IMR-90 (cell line): ENCODE measurements at regions not wholly inside any gene's neighbourhood (a gene's known extent, or its start where the extent isn't known, plus 50 kb on each side); places are given as distances from the start of the nearest gene placed in this dataset.
A peak's percentile ranks its signal among the peaks of the same experiment; 100 is the strongest.

ENCODE experiments used
- ATAC-seq: fragments of 200-7000 bp; cut with Tn5 transposase; 2 replicates; pipeline ENCODE4 v1.9.1; 2020; ENCODE audit warnings: low read depth, mild to moderate bottlenecking, moderate library complexity
- BruUV-seq: library from RNA; stranded (reverse); fragments of 400-500 nt; replicated peaks from 2 replicates; lab custom pipeline; 2021; lab: Mats Ljungman, UMichigan
- CTCF ChIA-PET: fragments of 300-600 bp; formaldehyde crosslinking; extraction: SDS; loops from one replicate; lab custom pipeline; 2021; ENCODE audit warnings: antibody characterized with exemption; lab: Yijun Ruan, JAX
- POLR2A ChIA-PET: fragments of 300-600 bp; sonication (Branson Sonifier 250); formaldehyde crosslinking; loops from one replicate; lab custom pipeline; 2022; ENCODE audit warnings: antibody characterized with exemption; ENCODE audit not compliant: unreplicated experiment; lab: Charles Lee
- DNase-seq: peaks from one replicate; pipeline ENCODE4 v3.0.0; 2013
- H2AFZ ChIP-seq: replicated peaks from 2 replicates; pipeline ENCODE3; 2013; ENCODE audit warnings: low read length, mild to moderate bottlenecking; ENCODE audit not compliant: poor library complexity
- H2AK5ac ChIP-seq: 2 replicates; pipeline ENCODE4 v1.6.1; 2013; ENCODE audit warnings: low read depth, low read length, inconsistent platforms
- H2AK9ac ChIP-seq: replicated peaks from 2 replicates; pipeline ENCODE3; 2013; ENCODE audit warnings: mild to moderate bottlenecking, low read depth, low read length, moderate library complexity; ENCODE audit not compliant: poor library complexity
- H2BK120ac ChIP-seq: 2 replicates; pipeline ENCODE4 v1.6.1; 2013; ENCODE audit warnings: low read depth, low read length, inconsistent platforms
- H2BK15ac ChIP-seq: 3 replicates; pipeline ENCODE4 v1.6.1; 2013; ENCODE audit warnings: low read depth, low read length, inconsistent platforms
- H2BK20ac ChIP-seq: 2 replicates; pipeline ENCODE4 v1.6.1; 2013; ENCODE audit warnings: low read depth, mild to moderate bottlenecking, inconsistent platforms, low read length, moderate library complexity
- H2BK5ac ChIP-seq: 2 replicates; pipeline ENCODE4 v1.6.1; 2013; ENCODE audit warnings: mild to moderate bottlenecking, low read depth, low read length, inconsistent platforms; ENCODE audit not compliant: poor library complexity, severe bottlenecking
- H3K14ac ChIP-seq: replicated peaks from 2 replicates; pipeline ENCODE4 v1.6.1; 2013; ENCODE audit warnings: low read depth, low read length, inconsistent platforms
- H3K18ac ChIP-seq: 2 replicates; pipeline ENCODE4 v1.6.1; 2013; ENCODE audit warnings: low read depth, low read length, control low read depth
- H3K23ac ChIP-seq: 2 replicates; pipeline ENCODE4 v1.6.1; 2013; ENCODE audit warnings: low read depth, low read length, inconsistent platforms
- H3K27ac ChIP-seq: 2 replicates; pipeline ENCODE4 v1.5.1; 2013; ENCODE audit warnings: mild to moderate bottlenecking, control low read depth, low read length; ENCODE audit not compliant: insufficient read depth
- H3K27me3 ChIP-seq: 2 replicates; pipeline ENCODE4 v1.6.1; 2013; ENCODE audit warnings: low read length; ENCODE audit not compliant: control insufficient read depth, insufficient read depth
- H3K36me3 ChIP-seq: 2 replicates; pipeline ENCODE4 v1.6.1; 2013; ENCODE audit warnings: low read length, mixed read lengths; ENCODE audit not compliant: control insufficient read depth, insufficient read depth
- H3K4ac ChIP-seq: 2 replicates; pipeline ENCODE4 v1.6.1; 2013; ENCODE audit warnings: low read depth, low read length, inconsistent platforms
- H3K4me1 ChIP-seq: 2 replicates; pipeline ENCODE4 v1.6.1; 2013; ENCODE audit warnings: low read length, mixed read lengths; ENCODE audit not compliant: control insufficient read depth, insufficient read depth
- H3K4me2 ChIP-seq: 2 replicates; pipeline ENCODE4 v1.6.1; 2013; ENCODE audit warnings: low read depth, mild to moderate bottlenecking, control low read depth, low read length, moderate library complexity
- H3K4me3 ChIP-seq: 2 replicates; pipeline ENCODE4 v1.5.1; 2013; ENCODE audit warnings: low read depth, mild to moderate bottlenecking, control low read depth, low read length, moderate library complexity; ENCODE audit not compliant: insufficient read depth
- H3K56ac ChIP-seq: 2 replicates; pipeline ENCODE4 v1.6.1; 2013; ENCODE audit warnings: low read length, inconsistent platforms; ENCODE audit not compliant: insufficient read depth; ENCODE audit errors: extremely low read depth
- H3K79me1 ChIP-seq, 2 experiments: 2 replicates each; pipeline ENCODE4 v1.6.1; 2013; ENCODE audit warnings: low read length in 2 of 2, inconsistent platforms in 1 of 2, low read depth in 1 of 2
- H3K9ac ChIP-seq: 2 replicates; pipeline ENCODE4 v1.6.1; 2013; ENCODE audit warnings: low read depth, low read length, control low read depth
- H3K9me1 ChIP-seq: 2 replicates; pipeline ENCODE4 v1.6.1; 2013; ENCODE audit warnings: low read length, inconsistent platforms; ENCODE audit not compliant: insufficient read depth
- H3K9me3 ChIP-seq: 2 replicates; pipeline ENCODE4 v1.6.1; 2013; ENCODE audit warnings: low read length; ENCODE audit not compliant: control insufficient read depth, insufficient read depth
- H4K20me1 ChIP-seq: 2 replicates; pipeline ENCODE4 v1.6.1; 2013; ENCODE audit warnings: low read length, inconsistent platforms; ENCODE audit not compliant: insufficient read depth
- H4K5ac ChIP-seq: 2 replicates; pipeline ENCODE4 v1.6.1; 2013; ENCODE audit warnings: mild to moderate bottlenecking, low read depth, low read length, control low read depth
- H4K8ac ChIP-seq, 2 experiments: 2 replicates each; pipeline ENCODE4 v1.6.1; 2013; ENCODE audit warnings: low read depth in 2 of 2, low read length in 2 of 2, control low read depth in 1 of 2, inconsistent platforms in 1 of 2
- H4K91ac ChIP-seq: 2 replicates; pipeline ENCODE4 v1.6.1; 2013; ENCODE audit warnings: low read depth, low read length, inconsistent platforms; ENCODE audit not compliant: insufficient read depth
- BHLHE40 ChIP-seq: fragments of 150-350 bp; IDR thresholded peaks from 2 replicates; pipeline ENCODE4 v1.6.1; 2016; ENCODE audit warnings: mild to moderate bottlenecking, low read depth, low read length
- CEBPB ChIP-seq: IDR thresholded peaks from 2 replicates; pipeline ENCODE4 v1.6.1; 2012; ENCODE audit warnings: low read depth, low read length, improper control_type of control experiment
- CHD1 ChIP-seq: IDR thresholded peaks from 2 replicates; pipeline ENCODE4 v1.6.1; 2012; ENCODE audit warnings: low read depth, low read length, improper control_type of control experiment
- CTCF ChIP-seq: conservative IDR thresholded peaks from 2 replicates; pipeline ENCODE4 v1.5.1; 2012; ENCODE audit warnings: mild to moderate bottlenecking, low read depth, low read length, improper control_type of control experiment
- ELK1 ChIP-seq: fragments of 150-350 bp; IDR thresholded peaks from 2 replicates; pipeline ENCODE4 v1.6.1; 2016; ENCODE audit warnings: low read depth, mild to moderate bottlenecking, low read length, moderate library complexity, borderline replicate concordance
- FOS ChIP-seq: fragments of 150-350 bp; IDR thresholded peaks from 2 replicates; pipeline ENCODE4 v1.6.1; 2016; ENCODE audit warnings: low read depth, low read length
- MAFK ChIP-seq: IDR thresholded peaks from 2 replicates; pipeline ENCODE4 v1.6.1; 2012; ENCODE audit warnings: low read depth, low read length, improper control_type of control experiment
- MAZ ChIP-seq: IDR thresholded peaks from 2 replicates; pipeline ENCODE4 v1.6.1; 2012; ENCODE audit warnings: low read depth, mild to moderate bottlenecking, low read length, improper control_type of control experiment, moderate library complexity, borderline replicate concordance
- MXI1 ChIP-seq: IDR thresholded peaks from 2 replicates; pipeline ENCODE4 v1.6.1; 2012; ENCODE audit warnings: low read depth, mild to moderate bottlenecking, low read length, moderate library complexity, borderline replicate concordance
- NFE2L2 ChIP-seq: fragments of 150-350 bp; IDR thresholded peaks from 2 replicates; pipeline ENCODE4 v1.6.1; 2016; ENCODE audit warnings: low read depth, mild to moderate bottlenecking, low read length
- POLR2A ChIP-seq: IDR thresholded peaks from 2 replicates; pipeline ENCODE4 v1.6.1; 2012; ENCODE audit warnings: mild to moderate bottlenecking, low read depth, low read length
- RAD21 ChIP-seq: IDR thresholded peaks from 2 replicates; pipeline ENCODE4 v1.6.1; 2012; ENCODE audit warnings: low read length, improper control_type of control experiment
- RCOR1 ChIP-seq: IDR thresholded peaks from 2 replicates; pipeline ENCODE4 v1.6.1; 2012; ENCODE audit warnings: mild to moderate bottlenecking, low read length, improper control_type of control experiment; ENCODE audit not compliant: insufficient replicate concordance
- RFX5 ChIP-seq: IDR thresholded peaks from 2 replicates; pipeline ENCODE4 v1.8.0; 2012; ENCODE audit warnings: low read depth, mild to moderate bottlenecking, low read length, moderate library complexity
- SMC3 ChIP-seq: fragments of 150-350 bp; IDR thresholded peaks from 2 replicates; pipeline ENCODE4 v1.6.1; 2016; ENCODE audit warnings: low read depth, mild to moderate bottlenecking, antibody characterized with exemption, low read length, moderate library complexity
- USF2 ChIP-seq: fragments of 150-350 bp; IDR thresholded peaks from 2 replicates; pipeline ENCODE4 v1.6.1; 2017; ENCODE audit warnings: mild to moderate bottlenecking, antibody characterized with exemption, low read length, low read depth
- WGBS, 2 experiments: methylation state at CpG; one replicate each; pipeline versions ENCODE4 v1.1.5 to v1.1.7; 2013; ENCODE audit warnings: missing lambda C conversion rate in 2 of 2; ENCODE audit not compliant: insufficient read length in 1 of 2; ENCODE audit errors: extremely low coverage in 2 of 2; 5-methylcytosine and 5-hydroxymethylcytosine counted together
- dilution Hi-C: fragments of 300-500 bp; cut with HindIII; formaldehyde crosslinking; loops from one replicate; pipeline ENCODE4 v1.14.3; 2018; ENCODE audit warnings: low sequenced_read_pairs; ENCODE audit not compliant: unreplicated experiment
- in situ Hi-C: fragments of 300-500 bp; cut with MboI; formaldehyde crosslinking; loops from 3 replicates; pipeline ENCODE4 v1.14.3; 2019; ENCODE audit warnings: low sequenced_read_pairs, inconsistent platforms, mixed read lengths
- intact Hi-C: fragments of 100-400 bp; cut with micrococcal nuclease; formaldehyde crosslinking; loops from 2 replicates; pipeline ENCODE4 v1.10.0; 2022

- Histone ChIP-seq H3K4me2 (no peak overlapping the region), H3K4me1 (peaks cover 12% of the 10 kb centered on the region; the same call in 1 of the 2 replicates)
Observed at GRCh38 chr2:45178359-45178758, 169.1 kb upstream of the SIX2 start.

More at GRCh38 chr2:45178359-45178758, 169.1 kb upstream of the SIX2 start:
- in situ Hi-C loops: no loop called here
- WGBS, 2 experiments: no CpG with 5 or more reads among the region's 1 CpG
- Histone ChIP-seq H3K9me1 (0 out of 2 replicates have a peak, but pooled peaks cover 3% of the 10 kb centered on the region), H3K9me3 (no peaks in the 10 kb centered on the region), H3K4me3 (no peak overlapping the region), H3K4ac (peak overlapping the region; percentile 81), H2AK5ac (peak overlapping the region; percentile 75; the same call in 1 of the 2 replicates), H4K8ac (peak overlapping the region in 1 of 2 experiments; percentile 45; a peak in 1 of 4 replicates), H2AFZ (no peak overlapping the region), H2BK5ac (no peak overlapping the region), H3K9ac (no peak overlapping the region), H3K23ac (no peak overlapping the region), H3K27ac (no peak overlapping the region; the same call in 1 of the 2 replicates), H3K27me3 (no peaks in the 10 kb centered on the region), H3K79me1 (no peaks in the 10 kb centered on the region), H3K14ac (peak overlapping the region; percentile 67; the same call in 1 of the 2 replicates), H3K56ac (no peak overlapping the region), H3K18ac (peak overlapping the region; percentile 48), H2BK120ac (peak overlapping the region; percentile 62), H4K91ac (peak overlapping the region; percentile 47), H3K36me3 (no peaks in the 10 kb centered on the region), H2BK20ac (peak overlapping the region; percentile 17), H4K20me1 (no peaks in the 10 kb centered on the region), H2BK15ac (peak overlapping the region; percentile 42; the same call in 2 of the 3 replicates), H4K5ac (no peak overlapping the region; the same call in 1 of the 2 replicates), H2AK9ac (no peak overlapping the region)
- CTCF ChIA-PET: no interaction called here
- ATAC-seq (no peak), DNase-seq (no peak)
- BruUV-seq: no TSS peak
- dilution Hi-C loops: no loop called here
- TF ChIP-seq RCOR1 (no peak), NFE2L2 (no peak), RAD21 (no peak), CTCF (no peak), MXI1 (no peak), MAFK (no peak), BHLHE40 (no peak), RFX5 (no peak), CHD1 (no peak), FOS (no peak), ELK1 (no peak), CEBPB (no peak), MAZ (no peak), SMC3 (no peak), POLR2A (no peak), USF2 (no peak)
- POLR2A ChIA-PET: no interaction called here
- intact Hi-C loops: no loop called here
